Stimulated activated CD4-positive, alpha-beta T cell treated with anti-CD3 and anti-CD28 coated beads, Interleukin-15, amount 100 ng/mL, for 48 hours (primary cell): ENCODE measurements at regions not wholly inside any gene's neighbourhood (a gene's known extent, or its start where the extent isn't known, plus 50 kb on each side); places are given as distances from the start of the nearest gene placed in this dataset.
"Not testable (repeated sequence)": the region's sequence is repeated elsewhere in the genome, so short reads cannot be mapped to it uniquely, and the experiment has no call there.

ENCODE experiments used
- DNase-seq, 2 donors: peaks; one replicate each; pipeline ENCODE4 v3.0.0-alpha.2; 2020; ENCODE audit warnings: low read depth in 2 of 2

- DNase-seq = no peak
These were observed 141.3 kb downstream of the PSAT1 start for GRCh38 chr9:78438211-78438610.

GRCh38 chr9:78438780-78439179 lies 141.9 kb downstream of the PSAT1 start:
- no peak for DNase-seq

- peak; percentile 44 to 55 for DNase-seq
These were observed 142.4 kb downstream of the PSAT1 start for GRCh38 chr9:78439190-78439865.

- no peak for DNase-seq
These were observed 143.2 kb downstream of the PSAT1 start for GRCh38 chr9:78439866-78440830.

- no peak for DNase-seq
These were observed 144.5 kb downstream of the PSAT1 start for GRCh38 chr9:78441396-78441795.

GRCh38 chr9:78441822-78442431 lies 145.0 kb downstream of the PSAT1 start:
- DNase-seq = no peak

GRCh38 chr9:78442577-78442976 lies 145.7 kb downstream of the PSAT1 start:
- not testable (repeated sequence) for DNase-seq

- no peak for DNase-seq
These were observed 147.0 kb downstream of the PSAT1 start for GRCh38 chr9:78443946-78444345.

- no peak for DNase-seq
These were observed 152.2 kb downstream of the PSAT1 start for GRCh38 chr9:78448960-78449673.

GRCh38 chr9:78453450-78453849 lies 156.5 kb downstream of the PSAT1 start:
- no peak for DNase-seq

- no peak for DNase-seq
These were observed 165.7 kb downstream of the PSAT1 start for GRCh38 chr9:78462611-78463010.

GRCh38 chr9:78463750-78464149 lies 166.8 kb downstream of the PSAT1 start:
- no peak for DNase-seq

- DNase-seq = no peak
These were observed 171.3 kb downstream of the PSAT1 start for GRCh38 chr9:78468231-78468630.

- no peak for DNase-seq
These were observed 172.2 kb downstream of the PSAT1 start for GRCh38 chr9:78468974-78469576.

- DNase-seq = no peak
These were observed 173.3 kb downstream of the PSAT1 start for GRCh38 chr9:78470216-78470615.

- DNase-seq = no peak
These were observed 173.8 kb downstream of the PSAT1 start for GRCh38 chr9:78470741-78471140.

- no peak for DNase-seq
These were observed 175.2 kb downstream of the PSAT1 start for GRCh38 chr9:78472111-78472510.

- DNase-seq = no peak
These were observed 182.5 kb downstream of the PSAT1 start for GRCh38 chr9:78479441-78479840.

GRCh38 chr9:78486661-78487060 lies 189.7 kb downstream of the PSAT1 start:
- DNase-seq = no peak

- no peak for DNase-seq
These were observed 193.3 kb downstream of the PSAT1 start for GRCh38 chr9:78490231-78490630.

- DNase-seq = no peak
These were observed 194.5 kb downstream of the PSAT1 start for GRCh38 chr9:78491402-78491801.
